Activated CD4-positive, CD25-positive, alpha-beta regulatory T cell treated with anti-CD3 and anti-CD28 coated beads, Interleukin-2, amount 50 U/mL, for 16 hours (primary cell): ENCODE measurements at regions not wholly inside any gene's neighbourhood (a gene's known extent, or its start where the extent isn't known, plus 50 kb on each side); places are given as distances from the start of the nearest gene placed in this dataset.

Experiments used
- DNase-seq: peaks from one replicate; pipeline ENCODE4 v3.0.0-alpha.2; 2020; ENCODE audit warnings: low read depth, low spot score

DNA sequence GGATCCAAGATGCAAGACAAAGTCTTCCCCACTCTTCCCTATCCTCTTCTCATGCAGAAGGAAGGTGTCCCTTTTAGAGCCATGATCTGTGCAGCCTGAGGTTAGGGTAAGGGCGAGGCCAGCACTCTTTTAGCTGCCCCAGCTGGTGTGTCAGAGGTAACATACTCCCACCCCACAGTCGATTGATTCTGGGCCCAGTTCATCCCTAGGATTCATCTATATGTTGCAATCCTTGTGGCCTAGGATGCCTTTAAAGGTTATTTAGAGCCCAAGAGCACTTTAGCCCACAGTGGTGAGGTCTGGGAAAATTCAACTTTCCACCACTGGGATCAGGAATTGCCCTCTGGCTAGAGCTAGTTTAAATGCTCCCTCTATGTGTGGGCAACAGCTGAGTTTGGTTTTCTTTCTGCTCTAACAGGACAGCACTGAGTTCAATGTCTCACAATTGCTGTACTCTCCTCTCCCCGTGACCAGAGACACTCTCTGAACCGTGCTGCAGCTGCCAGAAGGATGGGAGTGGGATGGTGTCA, 201.3 kb upstream of the SERP2 start:
- DNase-seq, result no peak

DNA sequence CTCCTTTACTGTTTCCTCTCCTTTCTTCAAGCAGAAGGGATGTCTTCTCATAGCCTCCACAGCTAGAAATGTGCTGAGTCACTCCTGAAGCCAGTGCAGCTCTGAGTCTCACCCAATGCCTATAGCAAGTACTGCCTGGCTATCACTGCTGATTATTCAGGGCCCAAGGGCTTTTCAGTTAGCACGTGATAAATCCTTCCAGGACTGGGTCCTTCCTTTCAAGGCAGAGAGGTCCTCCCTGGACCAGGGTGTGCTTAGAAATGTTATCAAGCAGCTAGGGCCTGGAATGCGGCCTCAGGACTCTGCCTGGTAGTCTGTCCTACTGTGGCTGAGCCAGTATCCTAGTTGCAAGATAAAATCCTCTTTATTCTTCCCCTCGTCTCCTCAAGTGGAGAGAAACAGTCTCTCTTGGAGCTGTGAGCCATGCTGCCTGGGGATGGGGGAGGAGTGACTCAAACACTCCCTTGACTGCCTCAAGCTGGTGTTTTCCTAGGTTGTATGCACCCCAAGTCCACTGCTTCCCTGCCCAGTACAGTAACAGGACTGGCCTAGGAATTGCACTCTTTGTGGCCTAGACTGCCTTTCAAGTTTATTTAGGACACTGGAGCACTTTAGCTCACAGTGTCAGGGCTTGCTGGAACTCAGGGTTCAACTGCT, 198.7 kb upstream of the SERP2 start:
- no peak for DNase-seq

DNA sequence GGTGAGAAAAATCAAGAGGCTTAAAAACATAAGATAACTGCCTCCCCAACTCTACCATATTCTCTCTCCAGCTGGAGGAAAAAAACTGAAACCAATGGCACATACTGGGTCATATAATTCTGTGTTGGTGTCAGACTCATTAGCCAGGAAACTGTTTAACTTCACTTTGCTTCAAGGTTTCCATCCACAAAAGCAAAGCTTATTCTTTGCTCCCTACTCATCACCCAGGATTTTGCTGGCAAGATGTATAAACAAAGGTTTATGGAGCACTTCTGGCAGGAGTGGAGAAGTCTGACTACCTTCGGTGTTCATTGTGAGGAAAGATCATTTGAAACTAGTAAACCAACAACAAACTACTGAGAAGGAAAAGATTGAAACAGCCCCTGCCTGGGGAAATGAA, 197.5 kb upstream of the SERP2 start:
- DNase-seq, result no peak

DNA sequence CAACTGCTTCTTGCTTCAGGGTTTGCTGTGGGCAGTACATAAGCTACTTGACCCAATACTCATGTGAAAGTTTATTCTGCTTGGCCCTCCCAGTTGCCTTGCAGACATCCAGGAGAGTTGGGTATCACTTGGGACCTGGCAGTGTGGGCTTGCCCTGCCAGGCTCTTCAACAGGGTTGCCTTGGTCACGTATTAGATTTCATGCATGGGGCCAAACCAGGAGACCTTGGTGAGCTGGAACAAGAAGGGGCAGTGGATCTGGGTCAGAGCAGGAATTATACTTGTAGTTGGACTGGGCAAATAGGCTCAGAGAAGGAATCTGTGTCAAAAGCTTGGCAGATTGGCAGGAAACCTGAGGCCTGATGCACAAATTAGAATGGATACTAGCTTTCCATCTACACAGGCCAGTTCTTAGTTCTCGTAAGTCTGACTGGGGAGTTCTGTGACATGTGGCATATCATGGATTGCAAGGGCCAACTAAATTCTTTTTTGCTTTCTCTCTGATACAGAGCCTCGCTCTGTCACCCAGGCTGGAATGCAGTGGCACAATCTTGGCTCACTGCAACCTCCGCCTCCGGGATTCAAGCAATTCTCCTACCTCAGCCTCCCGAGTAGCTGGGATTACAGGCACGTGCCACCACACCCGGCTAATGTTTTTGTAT, 192.6 kb upstream of the SERP2 start:
- no peak for DNase-seq

DNA sequence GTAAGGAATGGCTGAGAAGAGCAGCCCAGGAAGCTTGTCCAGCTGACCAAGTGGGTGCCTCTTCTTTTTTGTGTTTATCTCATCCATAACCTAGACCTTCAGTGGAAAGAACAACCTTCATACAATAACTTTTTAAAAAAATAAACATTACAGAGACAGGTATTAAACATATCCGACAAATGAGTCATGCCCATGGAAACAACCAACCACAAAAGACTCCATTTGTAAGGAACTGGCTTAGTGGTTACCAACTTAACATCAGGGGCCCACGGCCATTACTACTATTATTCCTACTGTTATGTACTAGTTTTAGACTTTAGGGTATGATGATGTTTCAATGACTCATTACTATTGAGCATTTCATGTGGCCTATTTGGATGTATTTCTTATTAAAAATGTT, 191.7 kb upstream of the SERP2 start:
- DNase-seq, result no peak

DNA sequence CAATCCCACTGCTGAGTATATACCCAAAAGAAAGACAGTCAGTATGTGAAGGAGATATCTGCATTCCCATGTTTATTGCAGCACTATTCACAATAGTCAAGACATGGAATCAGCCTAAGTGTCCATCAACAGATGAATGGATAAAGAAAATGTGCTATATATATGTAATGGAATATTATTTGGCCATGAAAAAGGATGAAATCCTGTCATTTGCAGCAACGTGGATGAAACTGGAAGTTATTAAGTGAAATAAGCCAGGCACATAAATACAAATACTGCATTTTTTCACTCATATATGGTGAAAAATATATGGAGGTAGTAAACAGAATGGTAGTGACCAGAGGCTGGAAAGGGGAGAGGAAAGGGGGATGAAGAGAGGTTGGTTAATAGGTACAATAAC, 188.9 kb upstream of the SERP2 start:
- no peak for DNase-seq

DNA sequence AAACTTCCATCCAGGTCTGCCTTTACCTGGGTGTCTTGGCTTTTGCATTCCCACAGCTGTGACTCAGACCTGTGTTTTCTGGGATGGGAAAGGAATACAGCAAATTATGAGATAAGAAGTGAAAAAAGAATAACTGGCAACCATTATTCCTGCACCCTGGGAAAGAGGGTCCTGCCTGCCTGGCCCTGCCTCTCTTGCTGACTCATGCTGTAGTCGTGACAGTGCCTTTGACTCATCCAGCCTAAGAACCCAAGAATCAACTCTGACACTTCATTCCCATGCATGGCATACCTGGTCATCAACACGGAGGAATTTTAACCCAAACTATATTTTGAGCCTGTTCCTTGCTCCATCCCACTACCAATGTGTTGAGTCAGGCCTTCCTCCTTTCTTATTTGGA, 185.4 kb upstream of the SERP2 start:
- no peak for DNase-seq

DNA sequence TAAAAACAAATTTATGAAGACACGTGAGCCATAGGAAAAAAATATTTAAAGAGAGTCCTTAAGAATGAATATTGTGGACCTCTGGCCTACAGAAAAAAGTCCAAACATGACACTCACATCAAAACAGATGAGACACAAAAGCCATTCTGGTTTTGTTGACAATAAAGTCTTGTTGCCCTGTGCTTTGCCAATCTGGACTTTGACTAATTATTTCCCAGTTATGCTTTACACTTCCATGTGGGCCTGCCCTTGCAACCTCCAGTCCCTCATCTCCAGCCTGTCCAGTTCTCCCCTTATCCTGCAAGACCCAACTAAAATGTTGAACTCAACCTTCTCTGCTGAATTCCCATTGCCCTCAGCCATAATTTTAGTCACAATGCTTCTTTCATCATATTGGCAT, 184.5 kb upstream of the SERP2 start:
- no peak for DNase-seq

DNA sequence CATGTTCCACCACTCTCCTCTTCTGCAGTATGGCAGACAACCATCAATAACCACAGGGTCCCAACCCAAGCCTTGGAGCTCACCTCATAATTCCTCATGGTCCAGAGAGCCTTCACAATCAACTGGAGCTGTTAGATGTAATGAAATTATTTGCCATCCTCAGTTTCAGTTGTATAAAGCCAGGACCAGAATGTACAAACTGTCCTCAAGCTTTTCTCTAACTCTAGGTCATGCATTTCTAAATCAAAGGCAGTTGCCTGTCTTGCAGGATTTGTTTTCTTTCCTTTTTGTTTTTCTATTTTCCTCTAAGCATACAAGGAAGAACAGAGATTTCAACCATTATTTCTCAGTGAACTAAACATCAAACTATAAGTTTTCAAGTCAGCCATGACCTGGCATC, 182.5 kb upstream of the SERP2 start:
- DNase-seq, result no peak

DNA sequence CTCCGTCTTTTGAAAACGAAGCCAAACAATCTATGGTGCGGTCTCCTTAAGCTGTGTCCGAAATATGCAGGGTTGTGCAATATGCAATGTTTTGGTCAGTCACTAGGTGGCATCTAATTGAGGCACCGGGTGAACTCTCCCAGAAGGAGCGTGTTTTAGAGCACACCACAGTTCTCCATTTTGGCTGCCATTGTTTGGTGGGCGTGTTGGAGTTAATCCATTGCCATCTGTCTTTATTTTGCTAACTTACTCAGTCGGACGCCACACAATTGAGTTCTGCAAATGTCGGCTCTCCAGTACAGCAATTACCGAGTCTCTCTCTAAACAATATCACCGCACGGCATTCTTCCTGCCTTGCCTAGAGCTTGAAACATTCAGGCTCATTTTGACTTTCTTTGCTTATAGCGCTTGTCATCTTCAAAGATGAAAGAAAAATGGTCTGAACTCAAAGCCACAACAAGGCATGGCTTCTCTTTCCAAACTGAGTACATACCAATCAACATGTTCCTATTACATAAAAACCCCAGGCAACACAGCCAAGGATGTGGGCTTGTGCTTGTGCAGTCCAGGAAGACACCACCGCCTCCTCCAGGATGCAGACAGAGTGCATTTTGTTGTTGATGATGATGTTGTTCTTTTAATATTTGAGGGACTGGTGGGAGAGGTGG, 182.0 kb upstream of the SERP2 start:
- DNase-seq, result no peak

DNA sequence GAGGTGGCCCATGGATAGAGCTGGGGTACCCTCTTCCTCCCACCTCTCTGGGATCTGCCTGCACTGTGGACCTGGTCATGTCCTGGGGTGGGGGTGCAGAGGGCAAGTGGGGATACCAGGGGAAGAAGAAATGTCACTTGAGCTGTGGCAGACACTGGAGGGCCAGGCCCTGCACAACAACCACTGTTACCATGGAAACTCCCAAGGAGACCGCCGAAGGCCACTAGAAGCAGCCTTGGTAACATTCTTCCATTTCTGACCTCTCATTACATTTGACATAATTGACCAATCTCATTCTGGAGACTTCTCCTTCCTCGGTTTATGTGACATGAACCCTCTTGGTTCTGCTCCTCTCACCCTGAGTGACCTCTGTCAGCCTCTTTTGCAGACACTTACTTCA, 179.9 kb upstream of the SERP2 start:
- no peak for DNase-seq

DNA sequence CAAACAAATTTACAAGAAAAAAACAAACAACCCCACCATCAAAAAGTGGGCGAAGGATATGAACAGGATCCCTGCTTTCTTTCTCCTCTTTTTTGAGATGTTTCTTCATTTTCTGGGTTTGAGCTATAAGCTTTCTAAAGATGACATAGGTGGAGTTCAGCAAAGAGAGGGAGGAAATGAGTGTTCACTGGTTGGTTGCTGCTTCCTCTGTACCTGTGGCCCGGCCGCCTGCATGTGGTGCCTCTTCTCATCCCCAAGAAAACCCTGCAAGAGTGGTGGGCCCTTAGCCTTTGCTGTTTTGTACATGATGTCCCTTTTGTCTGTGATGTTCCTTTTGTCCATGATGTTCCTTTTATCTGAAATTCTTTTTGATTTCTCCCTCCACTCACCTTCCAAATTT, 178.4 kb upstream of the SERP2 start:
- no peak for DNase-seq

DNA sequence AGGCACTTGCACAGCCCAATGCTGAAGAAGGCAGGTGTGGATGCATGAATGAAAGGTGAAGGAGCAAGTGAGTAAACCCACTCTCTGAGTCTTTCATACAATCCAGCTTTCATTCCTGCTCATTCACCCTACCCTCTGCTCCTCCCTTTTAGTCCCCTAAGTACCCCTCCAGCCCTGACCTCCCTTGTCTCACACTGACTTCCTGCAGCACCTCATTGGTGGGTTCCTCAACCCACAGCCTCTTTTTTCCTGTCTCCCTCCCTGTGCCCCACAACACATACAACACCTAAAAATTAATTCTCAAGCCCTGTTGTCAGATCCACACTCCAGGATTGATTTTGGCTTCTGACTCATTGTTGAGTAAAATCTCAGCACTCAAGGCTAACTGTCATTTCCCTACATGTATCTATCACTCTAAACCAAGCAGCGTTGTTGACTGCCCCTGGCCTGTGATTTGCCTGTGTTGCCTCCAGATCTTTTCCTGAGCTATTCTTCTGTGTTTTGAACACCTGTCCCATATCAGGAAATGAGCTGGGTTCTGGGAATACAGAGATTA, 177.3 kb upstream of the SERP2 start:
- DNase-seq, result no peak

DNA sequence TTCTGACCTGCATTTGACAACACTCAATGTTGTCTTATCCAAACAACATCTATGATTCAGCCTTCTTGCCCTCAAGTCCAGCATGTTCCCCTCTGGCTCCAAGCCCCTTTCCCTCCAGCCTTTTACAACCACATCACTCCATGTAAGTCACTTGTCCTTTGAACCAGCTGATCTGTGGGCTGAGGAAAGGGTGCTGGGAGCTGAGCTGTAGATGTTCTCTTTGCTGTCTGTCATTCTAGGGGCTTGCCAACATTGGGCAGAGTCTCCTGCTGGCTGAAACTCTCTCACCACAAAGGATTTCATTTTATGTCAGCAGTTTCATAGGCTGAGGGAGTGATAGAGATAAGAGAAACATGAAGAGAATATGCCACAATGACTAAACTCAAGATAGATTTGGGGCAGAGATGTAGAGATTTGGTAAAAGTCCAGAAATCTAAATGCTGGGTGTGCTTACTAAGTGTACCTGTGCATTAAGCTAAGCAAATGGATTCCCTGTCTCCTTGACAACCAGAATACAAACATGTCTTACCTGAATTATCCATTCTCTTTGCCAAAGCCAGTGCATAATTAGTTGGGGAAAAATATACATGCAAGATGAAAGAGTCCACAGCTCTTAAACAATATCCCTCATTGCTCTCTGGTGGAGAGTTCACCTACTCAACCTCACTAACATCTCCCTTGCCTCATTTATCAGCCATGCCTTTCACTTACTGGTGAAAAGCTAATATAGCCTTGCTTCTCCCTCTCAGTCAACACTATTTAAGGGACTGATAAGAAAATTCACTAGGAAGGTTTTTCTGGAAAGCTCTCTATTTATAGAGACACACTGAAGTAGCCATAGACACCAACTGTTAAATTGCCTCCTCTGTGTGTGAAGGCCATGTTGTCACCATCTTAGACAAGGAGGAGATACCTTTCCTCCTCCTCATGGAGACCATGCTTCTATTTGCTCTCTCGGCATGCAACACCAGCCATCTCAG, 175.5 kb upstream of the SERP2 start:
- DNase-seq, result no peak

DNA sequence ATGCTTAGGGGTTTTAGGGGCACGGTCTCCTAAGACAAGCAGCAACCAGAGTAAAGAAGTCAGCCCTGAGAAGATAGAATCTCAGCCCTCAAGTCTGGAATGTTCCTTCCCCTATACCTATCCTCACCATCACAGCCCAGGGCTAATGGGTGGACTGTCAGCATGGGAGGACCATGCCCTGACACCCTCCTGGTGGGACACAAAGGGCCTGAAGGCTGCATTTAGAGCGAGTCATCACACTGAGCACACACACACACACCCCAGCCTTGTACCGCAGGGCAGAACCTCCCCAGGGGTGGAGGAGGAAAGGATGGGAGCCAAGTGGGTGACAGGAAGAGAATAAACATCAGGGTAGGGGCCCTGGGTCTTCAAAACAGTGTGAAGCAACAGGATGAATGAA, 174.8 kb upstream of the SERP2 start:
- no peak for DNase-seq

DNA sequence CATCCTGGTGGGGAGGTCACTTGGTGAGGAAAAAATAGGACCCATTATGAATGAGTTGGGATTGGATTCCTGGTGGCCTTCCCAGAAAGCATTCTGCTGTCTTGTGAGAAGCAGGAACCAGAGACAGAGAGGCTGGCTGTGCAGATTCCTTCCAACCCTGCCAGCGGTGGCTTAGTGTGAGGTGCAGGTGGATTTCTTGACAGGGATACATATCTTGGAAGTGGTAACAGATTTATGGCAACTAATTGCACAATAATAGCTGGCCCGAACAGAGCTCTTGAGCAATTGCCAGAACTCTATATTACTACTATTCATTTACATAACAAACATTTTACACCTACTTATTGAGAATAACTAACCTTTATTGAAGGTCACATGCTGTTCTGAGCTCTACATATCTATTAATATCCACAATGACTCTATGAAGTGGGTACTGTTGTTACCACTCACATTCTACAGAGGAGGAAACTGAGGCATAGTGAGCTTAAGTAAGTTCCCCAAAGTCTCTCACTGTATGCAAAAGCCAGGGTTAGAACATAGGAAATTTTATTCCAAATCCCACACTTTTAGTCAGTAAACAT, 173.9 kb upstream of the SERP2 start:
- no peak for DNase-seq

DNA sequence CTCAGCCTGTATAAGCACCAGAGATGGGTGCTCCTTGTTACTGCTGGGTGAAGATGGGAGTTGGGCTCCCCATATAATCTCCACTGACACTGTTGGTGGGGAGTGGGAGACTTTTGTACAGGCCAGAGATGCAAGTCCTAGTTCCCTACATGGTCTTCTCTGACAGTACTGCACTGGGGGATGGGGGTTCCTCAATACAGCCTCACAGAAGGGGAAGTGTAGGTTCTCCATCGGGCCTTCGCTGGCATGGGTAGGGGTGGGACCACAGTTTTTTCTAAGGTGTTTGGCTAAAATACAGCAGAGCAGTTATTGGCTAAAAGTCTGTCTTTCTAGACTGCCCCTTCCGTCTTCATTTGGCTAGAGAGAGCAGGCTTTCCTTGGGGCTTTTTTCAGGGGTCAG, 167.2 kb upstream of the SERP2 start:
- DNase-seq, result no peak

DNA sequence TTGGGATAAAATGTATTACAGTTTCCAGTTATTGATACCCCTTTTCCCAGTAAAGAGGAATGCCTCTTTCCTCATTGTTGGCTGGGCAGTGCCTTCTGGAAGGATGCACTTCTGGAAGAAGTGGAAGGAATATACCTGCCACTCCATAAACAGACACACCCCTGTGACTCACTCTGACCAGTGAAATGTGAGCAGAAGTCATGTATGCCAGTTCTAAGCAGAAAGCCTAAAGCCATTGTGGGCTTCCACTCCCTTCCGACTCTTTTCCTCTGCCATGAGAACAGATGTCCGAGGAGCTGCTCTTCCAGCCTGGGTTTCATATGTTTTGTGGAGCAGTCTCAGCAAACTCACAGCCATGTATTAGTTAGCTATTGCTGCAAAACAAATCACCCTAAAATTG, 166.1 kb upstream of the SERP2 start:
- DNase-seq, result no peak

DNA sequence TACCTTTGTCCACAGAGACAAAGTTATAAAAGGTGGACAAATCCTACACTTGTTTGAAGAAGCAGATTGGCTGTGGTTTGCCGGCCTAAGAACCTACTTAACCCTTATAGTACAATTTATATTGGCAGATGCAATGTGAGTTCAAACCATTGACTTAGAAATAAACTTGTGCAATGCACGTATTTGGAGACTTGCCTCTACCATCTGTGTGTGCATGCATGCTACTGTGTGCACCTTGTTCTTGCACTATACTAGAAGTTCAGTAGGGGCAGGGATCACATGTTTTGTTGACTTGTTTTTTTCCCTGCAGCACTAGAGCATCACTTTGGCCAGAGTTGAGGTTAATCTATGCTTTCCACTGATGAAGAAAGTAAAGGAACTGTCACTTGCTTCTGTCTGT, 163.1 kb upstream of the SERP2 start:
- DNase-seq, result no peak

DNA sequence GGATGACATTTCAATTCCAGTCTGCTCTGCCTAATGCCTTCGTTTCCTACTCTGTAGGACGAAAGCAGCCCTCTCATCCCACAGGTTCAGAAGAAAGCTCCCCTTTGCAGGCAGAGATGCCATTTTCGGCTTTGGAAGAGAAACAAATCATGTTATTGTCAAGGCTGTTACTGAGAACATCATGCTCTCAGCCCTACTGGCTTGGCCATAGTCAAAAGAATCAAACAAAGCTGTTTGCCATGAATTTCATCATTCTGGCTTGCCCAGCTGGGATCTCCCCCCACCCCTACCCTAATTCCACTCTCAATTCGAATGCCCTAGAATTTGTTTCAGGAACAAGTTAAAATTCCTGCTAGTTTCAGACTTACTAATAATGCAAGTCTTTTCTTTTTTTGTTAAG, 162.3 kb upstream of the SERP2 start:
- no peak for DNase-seq

DNA sequence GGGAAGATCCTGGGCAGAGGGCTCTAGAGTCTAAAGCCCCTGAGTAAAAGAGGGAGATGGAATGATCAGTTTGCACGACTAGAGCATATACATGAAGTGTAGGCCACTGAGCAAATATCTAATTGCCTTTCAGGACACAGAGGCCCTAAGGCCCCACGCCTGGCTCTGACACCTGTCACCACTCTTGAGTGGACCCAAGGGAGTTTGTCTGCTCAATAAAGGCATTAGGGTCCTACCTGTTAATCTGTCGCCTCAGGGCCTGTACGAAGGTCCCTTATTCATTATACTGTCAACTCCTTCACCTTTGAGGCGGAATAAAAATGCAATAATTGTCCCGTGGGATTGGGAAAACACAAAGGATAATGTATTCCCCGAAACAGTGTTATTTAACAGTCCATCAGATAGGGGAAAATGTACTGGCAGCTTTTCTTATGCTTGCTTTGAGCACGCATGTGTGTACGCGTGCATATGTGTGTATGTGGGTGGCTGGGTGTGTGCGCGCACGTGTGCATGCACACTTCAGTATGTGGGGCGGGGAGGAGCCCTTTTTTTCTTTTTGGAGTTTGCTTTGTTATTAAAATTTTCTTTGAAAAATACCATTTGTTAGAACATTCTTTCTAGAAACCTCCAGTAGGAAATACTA, 161.8 kb upstream of the SERP2 start:
- DNase-seq, result no peak
